ENCODE measurements at regions not wholly inside any gene's neighbourhood (a gene's known extent, or its start where the extent isn't known, plus 50 kb on each side); places are given as distances from the start of the nearest gene placed in this dataset.

DNA sequence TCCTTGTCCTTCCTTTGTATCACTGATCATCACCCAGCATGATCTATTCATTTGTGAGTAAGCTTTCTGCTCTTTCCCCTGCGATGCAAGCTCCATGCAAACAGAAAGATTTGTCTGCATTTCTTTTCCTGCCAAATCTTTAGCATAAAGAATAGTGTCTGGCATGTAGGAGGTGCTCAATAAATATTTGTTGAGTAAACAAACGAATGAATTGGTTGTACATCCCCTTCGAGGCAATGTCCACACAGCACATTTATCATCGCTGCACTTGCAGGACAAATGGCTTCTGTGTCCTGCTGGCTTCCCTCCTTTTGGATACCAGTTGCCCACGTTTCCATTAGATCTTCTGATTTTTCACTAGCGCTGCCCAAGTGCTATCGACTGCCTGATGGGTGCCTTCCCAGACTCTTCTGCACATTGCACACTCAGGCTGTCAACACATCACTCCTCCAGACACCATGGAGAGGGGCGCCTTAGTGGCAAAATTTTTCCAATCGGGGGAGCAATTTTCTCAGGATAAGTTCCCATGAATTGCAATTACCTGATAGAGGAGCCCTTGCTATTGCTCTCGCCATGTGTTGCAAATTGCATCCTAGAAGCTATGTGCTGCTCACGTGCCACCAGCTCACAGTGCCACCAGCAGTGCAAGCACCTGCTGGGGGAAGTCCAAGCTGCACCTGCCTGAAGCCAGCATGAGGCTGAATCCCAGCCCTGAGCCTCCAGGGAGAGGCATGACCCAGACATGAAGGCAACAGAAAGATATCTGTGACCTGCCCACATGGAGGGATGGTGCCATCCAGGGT, 206.6 kb downstream of the KIF26A start:
- DNase-seq = peak; percentile 53 to 89

DNA sequence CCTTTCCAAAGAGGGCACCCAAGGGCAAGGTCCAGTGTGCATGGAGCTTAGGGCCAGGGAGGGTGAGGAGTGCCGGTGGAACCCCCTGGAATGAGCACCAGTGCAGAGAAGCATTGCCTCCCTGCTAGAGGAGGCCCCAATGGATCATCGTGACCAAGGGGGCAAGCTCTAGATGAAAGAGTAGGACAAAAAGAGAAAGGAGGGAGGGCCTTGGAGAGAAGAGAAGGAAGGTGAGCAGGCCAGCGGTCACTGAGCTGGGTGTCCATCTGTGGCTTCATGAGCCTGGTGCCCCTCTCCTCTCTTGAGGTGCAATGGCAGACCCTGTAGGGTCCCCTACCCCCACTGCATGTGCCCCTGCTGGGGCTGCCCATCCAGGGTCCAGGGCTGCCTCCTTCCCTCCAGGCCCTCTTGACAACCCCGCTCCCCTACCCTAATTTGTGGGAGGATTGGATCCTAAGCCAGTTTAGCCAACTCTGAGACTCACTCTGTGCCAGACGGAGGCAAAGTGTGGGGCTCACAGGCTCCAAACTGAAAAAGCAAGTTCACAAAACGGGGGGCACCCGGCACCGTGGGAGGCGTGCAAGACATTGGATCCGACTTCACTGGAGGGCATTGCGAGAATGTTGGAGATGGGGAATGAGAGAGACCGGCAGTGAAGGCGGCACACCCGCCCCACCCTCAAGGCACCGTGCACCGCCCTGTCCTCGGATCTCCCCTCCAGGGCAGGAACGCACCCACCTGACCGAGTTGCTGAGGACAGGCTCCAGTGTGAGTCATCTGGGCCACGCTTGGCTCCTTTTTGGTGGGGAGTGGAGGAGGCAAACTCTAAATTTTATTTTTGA, 207.5 kb downstream of the KIF26A start:
- no peak for DNase-seq

- DNase-seq = no peak
Observed at GRCh38 chr14:104346608-104347007, 208.2 kb downstream of the KIF26A start.

GRCh38 chr14:104348741-104349140, 210.4 kb downstream of the KIF26A start:
- DNase-seq = no peak

- DNase-seq = no peak
Observed at GRCh38 chr14:104349950-104350349, 211.6 kb downstream of the KIF26A start.

GRCh38 chr14:104350463-104351185, 212.2 kb downstream of the KIF26A start:
- DNase-seq = peak in 1 of 2 experiments; percentile 18

DNA sequence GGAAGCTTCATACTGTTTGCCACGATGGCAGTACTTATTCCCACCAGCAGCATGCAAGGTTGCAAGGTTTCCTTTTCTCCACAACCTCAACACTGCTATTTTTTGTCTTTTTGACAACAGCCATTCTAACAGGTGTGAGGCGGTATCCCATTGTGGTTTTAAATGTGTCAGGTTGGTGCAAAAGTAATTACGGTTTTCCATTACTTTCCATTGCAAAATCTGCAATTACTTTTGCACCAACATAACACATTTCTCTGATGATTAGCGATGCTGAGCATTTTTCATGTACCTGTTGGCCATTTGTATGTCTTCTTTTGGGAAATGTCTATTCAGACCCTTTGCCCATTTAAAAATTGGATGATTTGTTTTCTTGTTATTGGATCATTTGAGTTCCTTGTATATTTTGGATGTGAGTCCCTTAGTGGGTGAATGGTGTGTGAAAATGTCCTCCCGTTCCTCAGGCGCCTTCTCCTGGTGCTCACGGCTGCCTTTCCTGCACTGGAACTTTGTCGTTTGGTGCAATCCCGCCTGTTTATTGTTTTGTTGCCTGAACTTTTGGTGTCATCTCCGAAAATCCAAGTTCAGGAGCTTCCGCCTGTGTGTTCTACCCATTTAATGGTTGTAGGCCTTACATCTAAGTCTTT, 213.6 kb downstream of the KIF26A start:
- DNase-seq = no peak

GRCh38 chr14:104352493-104353220, 214.3 kb downstream of the KIF26A start:
- no peak for DNase-seq

- no peak for DNase-seq
Observed at GRCh38 chr14:104353221-104353920, 215.0 kb downstream of the KIF26A start.

DNA sequence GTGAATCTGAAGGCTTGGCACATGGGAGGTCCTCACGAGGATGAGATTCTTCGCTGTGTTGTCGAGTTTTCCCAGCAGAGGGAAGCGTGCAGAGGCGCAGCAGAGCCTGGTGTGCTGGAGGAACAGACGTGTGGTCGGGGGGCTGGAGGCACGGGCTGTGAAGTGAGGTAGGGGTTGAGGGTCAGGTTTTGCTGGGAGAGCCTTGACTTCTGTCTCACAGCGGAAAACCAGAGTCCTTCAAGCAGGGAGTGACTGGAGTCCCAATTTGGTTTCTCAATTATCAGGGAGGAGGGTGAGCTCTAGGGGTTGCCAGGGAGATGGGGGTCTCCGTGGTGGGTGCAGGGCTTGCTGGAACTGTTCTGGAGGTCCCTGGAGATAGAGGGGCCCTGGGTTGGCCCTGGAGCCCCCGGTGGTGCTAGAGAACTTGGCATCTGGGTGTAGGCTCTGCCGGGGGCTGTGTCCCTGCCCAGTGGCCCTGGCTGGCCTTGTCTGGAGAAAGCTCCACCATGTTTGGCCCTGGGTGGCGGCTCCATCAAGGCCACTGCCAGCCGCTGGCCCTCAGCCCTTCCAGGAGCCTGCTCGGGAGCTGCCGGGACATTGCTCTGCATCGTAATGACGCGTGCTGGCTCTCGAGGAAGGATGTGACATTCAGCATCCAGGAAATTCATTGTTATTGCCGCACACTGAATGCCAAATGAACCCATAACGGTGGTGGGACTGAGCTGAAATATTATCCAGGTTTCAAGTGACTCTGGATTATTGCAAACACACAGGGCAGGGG, 215.7 kb downstream of the KIF26A start:
- peak in 1 of 2 experiments; percentile 9 for DNase-seq

- DNase-seq = no peak
Observed at GRCh38 chr14:104355101-104356019, 217.0 kb downstream of the KIF26A start.

DNA sequence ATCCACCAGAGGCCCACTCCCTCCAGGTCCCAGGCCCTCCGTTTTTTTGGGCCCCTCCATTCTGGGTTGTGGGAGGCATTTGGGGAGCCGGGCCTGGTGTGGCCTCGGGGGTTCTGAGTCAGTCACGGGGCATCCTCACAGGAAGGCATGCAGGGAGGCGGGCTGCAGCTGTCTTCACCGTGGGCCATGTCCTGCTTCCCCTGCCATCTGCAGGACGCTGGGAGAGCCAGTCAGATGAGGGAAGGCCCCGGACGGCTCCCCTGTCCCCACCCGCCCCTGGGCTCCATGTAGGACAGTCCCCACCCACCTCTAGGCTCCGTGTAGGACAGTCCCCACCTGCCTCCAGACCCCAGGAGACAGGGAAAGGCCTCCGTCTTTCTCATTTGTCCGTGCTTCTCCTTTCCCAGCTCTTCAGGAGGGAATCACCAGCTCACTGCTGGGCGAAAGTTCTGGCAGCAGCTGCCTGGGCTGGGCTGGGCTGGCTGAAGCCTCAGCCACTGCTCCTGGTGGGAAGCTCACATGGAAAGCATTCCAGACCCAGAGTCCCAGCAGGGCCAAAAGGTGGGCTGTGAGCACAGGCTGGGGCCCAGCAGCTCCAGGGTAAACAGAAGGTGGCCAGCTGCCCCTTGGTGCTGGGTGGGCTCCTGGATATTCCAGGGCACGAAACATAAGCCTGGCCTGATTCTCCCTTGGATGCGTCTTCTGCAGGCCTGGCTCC, 217.8 kb downstream of the KIF26A start:
- DNase-seq = no peak

DNA sequence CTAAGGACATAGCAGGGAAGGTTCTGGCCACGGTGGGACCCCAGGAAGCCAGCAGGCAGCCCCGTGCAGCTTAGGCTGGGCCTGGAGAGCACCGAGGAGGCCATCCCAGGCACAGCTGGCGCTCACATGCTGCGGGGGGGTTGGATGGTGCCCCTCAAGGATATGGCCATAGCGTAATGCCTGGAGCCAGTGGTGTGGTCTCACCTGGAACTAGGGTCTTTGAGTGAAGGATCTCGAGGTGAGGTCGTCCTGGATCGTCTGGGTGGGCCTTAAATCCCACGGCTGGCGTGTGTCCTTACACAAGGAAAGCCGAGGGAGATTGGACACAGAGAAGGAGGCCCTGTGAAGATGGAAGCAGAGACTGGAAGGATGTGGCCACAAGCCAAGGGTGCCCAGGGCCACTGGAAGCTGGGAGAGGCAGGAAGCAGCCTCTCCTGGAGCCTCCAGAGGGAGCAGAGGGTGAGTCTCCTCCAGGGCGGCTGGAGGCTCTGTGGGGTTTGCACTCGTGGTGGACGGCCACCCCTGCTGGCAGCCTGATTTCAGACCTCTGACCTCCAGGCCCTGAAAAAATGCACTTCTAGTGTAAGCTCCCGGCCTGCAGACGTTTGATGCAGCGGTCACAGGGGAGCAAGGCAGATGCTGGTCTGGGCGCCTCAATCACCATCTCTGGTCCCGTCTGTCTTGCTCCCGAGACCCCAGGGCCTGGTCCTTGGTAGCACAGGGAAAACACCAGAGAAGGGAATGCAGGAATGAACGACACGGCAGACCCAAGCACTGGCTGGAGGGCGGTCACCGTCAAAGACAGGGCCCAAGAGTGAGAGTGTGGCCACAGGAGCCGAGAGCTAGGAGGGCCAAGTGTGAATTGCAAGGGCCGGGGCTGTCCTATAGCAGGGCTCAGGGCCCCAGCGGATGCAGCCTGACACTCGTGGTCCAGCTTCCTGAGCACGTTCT, 218.6 kb downstream of the KIF26A start:
- no peak for DNase-seq

- no peak for DNase-seq
Observed at GRCh38 chr14:104357689-104358527, 219.5 kb downstream of the KIF26A start.

GRCh38 chr14:104358528-104359300, 220.3 kb downstream of the KIF26A start:
- no peak for DNase-seq
